ENCODE measurements at regions not wholly inside any gene's neighbourhood (a gene's known extent, or its start where the extent isn't known, plus 50 kb on each side); places are given as distances from the start of the nearest gene placed in this dataset.

DNA sequence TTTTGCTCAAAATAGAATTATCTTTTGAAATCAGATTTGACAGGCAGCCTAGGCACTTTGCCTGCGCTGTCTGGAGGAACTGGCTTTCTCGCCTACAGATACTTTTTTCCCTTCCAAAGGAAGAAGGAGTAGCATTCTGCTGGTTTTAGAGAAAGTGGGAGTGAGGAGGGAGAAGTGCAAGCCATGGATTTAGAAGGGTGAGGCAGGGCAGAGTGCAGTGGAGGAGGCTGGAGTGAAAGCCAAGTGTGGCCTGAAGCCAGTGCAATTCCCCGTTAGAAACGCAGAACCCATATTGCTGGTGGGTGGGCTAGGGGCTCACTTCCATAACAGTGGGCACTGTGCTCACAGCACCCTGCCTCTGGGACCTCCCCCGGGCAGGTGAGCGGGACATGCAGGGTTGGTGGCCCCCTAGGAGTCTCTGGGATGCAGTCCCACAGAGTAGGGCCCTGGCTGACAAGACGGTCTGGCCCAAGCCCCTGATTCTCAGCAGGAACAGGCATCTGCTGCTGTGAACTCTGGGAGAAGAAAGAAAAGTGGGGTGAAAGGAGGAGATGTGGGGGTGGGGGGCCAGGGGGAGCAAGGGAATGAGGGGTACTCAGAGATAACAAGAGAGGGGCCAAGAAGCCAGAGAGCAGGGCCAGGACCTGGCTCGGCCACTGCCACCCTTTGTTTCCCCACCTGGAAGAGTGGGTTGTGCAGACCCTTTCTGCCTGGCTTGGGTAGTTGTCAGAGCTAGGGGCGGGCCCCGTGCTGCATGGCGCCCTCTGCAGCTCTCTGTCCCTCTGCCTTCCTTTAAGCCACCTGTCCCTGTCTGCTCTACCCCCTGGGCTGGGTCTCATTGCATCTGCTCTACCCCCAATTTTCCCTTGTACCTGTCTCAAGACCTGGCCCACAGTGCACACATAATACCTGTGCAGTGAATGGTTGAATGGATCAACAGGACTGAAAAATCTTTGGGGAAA lies 273.5 kb upstream of the HS6ST1 start:
- TF ChIP-seq, protein P1, sequence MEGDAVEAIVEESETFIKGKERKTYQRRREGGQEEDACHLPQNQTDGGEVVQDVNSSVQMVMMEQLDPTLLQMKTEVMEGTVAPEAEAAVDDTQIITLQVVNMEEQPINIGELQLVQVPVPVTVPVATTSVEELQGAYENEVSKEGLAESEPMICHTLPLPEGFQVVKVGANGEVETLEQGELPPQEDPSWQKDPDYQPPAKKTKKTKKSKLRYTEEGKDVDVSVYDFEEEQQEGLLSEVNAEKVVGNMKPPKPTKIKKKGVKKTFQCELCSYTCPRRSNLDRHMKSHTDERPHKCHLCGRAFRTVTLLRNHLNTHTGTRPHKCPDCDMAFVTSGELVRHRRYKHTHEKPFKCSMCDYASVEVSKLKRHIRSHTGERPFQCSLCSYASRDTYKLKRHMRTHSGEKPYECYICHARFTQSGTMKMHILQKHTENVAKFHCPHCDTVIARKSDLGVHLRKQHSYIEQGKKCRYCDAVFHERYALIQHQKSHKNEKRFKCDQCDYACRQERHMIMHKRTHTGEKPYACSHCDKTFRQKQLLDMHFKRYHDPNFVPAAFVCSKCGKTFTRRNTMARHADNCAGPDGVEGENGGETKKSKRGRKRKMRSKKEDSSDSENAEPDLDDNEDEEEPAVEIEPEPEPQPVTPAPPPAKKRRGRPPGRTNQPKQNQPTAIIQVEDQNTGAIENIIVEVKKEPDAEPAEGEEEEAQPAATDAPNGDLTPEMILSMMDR (IDR thresholded peaks at IDR 0.05; ENCODE audit: low read depth, low read length, missing input control): no peak
- TF ChIP-seq, protein P2, sequence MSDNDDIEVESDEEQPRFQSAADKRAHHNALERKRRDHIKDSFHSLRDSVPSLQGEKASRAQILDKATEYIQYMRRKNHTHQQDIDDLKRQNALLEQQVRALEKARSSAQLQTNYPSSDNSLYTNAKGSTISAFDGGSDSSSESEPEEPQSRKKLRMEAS (IDR thresholded peaks at IDR 0.05): no peak
- TF ChIP-seq, protein P3, sequence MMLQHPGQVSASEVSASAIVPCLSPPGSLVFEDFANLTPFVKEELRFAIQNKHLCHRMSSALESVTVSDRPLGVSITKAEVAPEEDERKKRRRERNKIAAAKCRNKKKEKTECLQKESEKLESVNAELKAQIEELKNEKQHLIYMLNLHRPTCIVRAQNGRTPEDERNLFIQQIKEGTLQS (IDR thresholded peaks at IDR 0.05): no peak
- TF ChIP-seq RAD21 (IDR thresholded peaks at IDR 0.05): no peak

Data from liver (tissue), 3 donors.